Activated CD4-positive, alpha-beta T cell treated with anti-CD3 and anti-CD28 coated beads for 36 hours (primary cell): ENCODE measurements at regions not wholly inside any gene's neighbourhood (a gene's known extent, or its start where the extent isn't known, plus 50 kb on each side); places are given as distances from the start of the nearest gene placed in this dataset.

Experiments
- ATAC-seq: fragments of 200-7000 bp; cut with Tn5 transposase; one replicate; pipeline ENCODE4 v1.10.0; 2021; ENCODE audit warnings: mild to moderate bottlenecking, moderate library complexity
- CTCF ChIA-PET: fragments of 350-600 bp; sonication (Branson Sonifier 250); formaldehyde crosslinking; loops from one replicate; lab custom pipeline; 2021; ENCODE audit warnings: antibody characterized with exemption; lab: Charles Lee
- POLR2A ChIA-PET: fragments of 350-600 bp; sonication (Branson Sonifier 250); formaldehyde crosslinking; loops from one replicate; lab custom pipeline; 2021; ENCODE audit warnings: antibody characterized with exemption, inconsistent platforms; lab: Charles Lee
- DNase-seq: peaks from one replicate; pipeline ENCODE4 v3.0.0-alpha.2; 2020
- H3K27ac Mint-ChIP-seq: one replicate; pipeline ENCODE4 v1.8.0; 2021; ENCODE audit warnings: mixed read lengths
- H3K27me3 Mint-ChIP-seq: one replicate; pipeline ENCODE4 v1.8.0; 2021; ENCODE audit warnings: mixed read lengths
- H3K36me3 Mint-ChIP-seq: one replicate; pipeline ENCODE4 v1.8.0; 2021; ENCODE audit warnings: low read depth, mixed read lengths
- H3K4me1 Mint-ChIP-seq: one replicate; pipeline ENCODE4 v1.8.0; 2021; ENCODE audit warnings: mixed read lengths
- H3K4me3 Mint-ChIP-seq: one replicate; pipeline ENCODE4 v1.8.0; 2021; ENCODE audit warnings: mild to moderate bottlenecking, moderate library complexity, mixed read lengths
- H3K9me3 Mint-ChIP-seq: one replicate; pipeline ENCODE4 v1.8.0; 2021; ENCODE audit warnings: low read depth, mixed read lengths
- intact Hi-C, 2 experiments: fragments of 100-400 bp; cut with DNase I in 1 of 2; cut with micrococcal nuclease in 1 of 2; formaldehyde crosslinking; loops; one replicate each; pipeline versions ENCODE4 v1.14.2 to v1.15.1; 2022 to 2024; cut with DNase I, micrococcal nuclease

- Mint-ChIP-seq H3K9me3 (no peaks in the 10 kb centered on the region), H3K27me3 (peaks cover 8% of the 10 kb centered on the region), H3K27ac (no peak overlapping the region), H3K4me1 (no peaks in the 10 kb centered on the region), H3K36me3 (no peaks in the 10 kb centered on the region), H3K4me3 (no peak overlapping the region)
- ATAC-seq: no peak
- CTCF ChIA-PET: interaction anchor here (0.6 kb wide), 1 partner anchor 295 kb away, joined by 3 read pairs; no protein-coding TSS in a partner anchor
- intact Hi-C loops: no loop called here
- no peak for DNase-seq
- POLR2A ChIA-PET: no interaction called here
Observed at GRCh38 chr13:36493046-36493445, 60.8 kb downstream of the CCNA1 start.

GRCh38 chr13:36495431-36495830, 63.1 kb downstream of the CCNA1 start:
- Mint-ChIP-seq H3K4me3 (no peak overlapping the region), H3K9me3 (no peaks in the 10 kb centered on the region), H3K36me3 (no peaks in the 10 kb centered on the region), H3K27me3 (peaks cover 12% of the 10 kb centered on the region), H3K27ac (no peak overlapping the region), H3K4me1 (no peaks in the 10 kb centered on the region)
- POLR2A ChIA-PET: no interaction called here
- CTCF ChIA-PET: no interaction called here
- intact Hi-C loops: no loop called here
- DNase-seq (no peak), ATAC-seq (no peak)

GRCh38 chr13:36509369-36509768, 77.1 kb downstream of the CCNA1 start:
- H3K27me3 Mint-ChIP-seq: peaks cover 5% of the 10 kb centered on the region
- ChIA-PET POLR2A (no interaction called here), CTCF (no interaction called here)
- no peak overlapping the region for H3K27ac Mint-ChIP-seq
- DNase-seq: no peak
- no peaks in the 10 kb centered on the region for H3K9me3 Mint-ChIP-seq
- no peak for ATAC-seq
- no peak overlapping the region for H3K4me3 Mint-ChIP-seq
- intact Hi-C loops: no loop called here
- H3K4me1 Mint-ChIP-seq: no peaks in the 10 kb centered on the region
- no peaks in the 10 kb centered on the region for H3K36me3 Mint-ChIP-seq

- ChIA-PET POLR2A (no interaction called here), CTCF (no interaction called here)
- Mint-ChIP-seq H3K27ac (no peak overlapping the region), H3K9me3 (no peaks in the 10 kb centered on the region), H3K4me1 (no peaks in the 10 kb centered on the region), H3K4me3 (no peak overlapping the region), H3K36me3 (no peaks in the 10 kb centered on the region), H3K27me3 (peaks cover 5% of the 10 kb centered on the region)
- no peak for ATAC-seq
- intact Hi-C loops: no loop called here
- no peak for DNase-seq
Observed at GRCh38 chr13:36512771-36513170, 80.5 kb downstream of the CCNA1 start.

- no peak overlapping the region for H3K27ac Mint-ChIP-seq
- DNase-seq (no peak), ATAC-seq (no peak)
- POLR2A ChIA-PET: no interaction called here
- H3K9me3 Mint-ChIP-seq: no peaks in the 10 kb centered on the region
- intact Hi-C loops: no loop called here
- CTCF ChIA-PET: no interaction called here
- H3K4me3 Mint-ChIP-seq: no peak overlapping the region
- H3K36me3 Mint-ChIP-seq: no peaks in the 10 kb centered on the region
- H3K27me3 Mint-ChIP-seq: peaks cover 5% of the 10 kb centered on the region
- no peaks in the 10 kb centered on the region for H3K4me1 Mint-ChIP-seq
Observed at GRCh38 chr13:36513266-36513665, 81.0 kb downstream of the CCNA1 start.

GRCh38 chr13:36515466-36515865, 83.2 kb downstream of the CCNA1 start:
- Mint-ChIP-seq H3K4me3 (no peak overlapping the region), H3K27ac (no peak overlapping the region), H3K4me1 (no peaks in the 10 kb centered on the region), H3K36me3 (no peaks in the 10 kb centered on the region), H3K9me3 (no peaks in the 10 kb centered on the region), H3K27me3 (peaks cover 5% of the 10 kb centered on the region)
- no peak for DNase-seq
- intact Hi-C loops: no loop called here
- ATAC-seq: no peak
- ChIA-PET CTCF (interaction anchor here (0.8 kb wide), 1 partner anchor 10 kb away, joined by 3 read pairs; no protein-coding TSS in a partner anchor), POLR2A (no interaction called here)

- Mint-ChIP-seq H3K9me3 (no peaks in the 10 kb centered on the region), H3K4me1 (no peaks in the 10 kb centered on the region), H3K4me3 (no peak overlapping the region), H3K36me3 (no peaks in the 10 kb centered on the region), H3K27me3 (peaks cover 2% of the 10 kb centered on the region), H3K27ac (no peak overlapping the region)
- CTCF ChIA-PET: interaction anchor here (0.8 kb wide), 1 partner anchor 9 kb away, joined by 3 read pairs; no protein-coding TSS in a partner anchor
- ATAC-seq (no peak), DNase-seq (no peak)
- POLR2A ChIA-PET: no interaction called here
- intact Hi-C loops: no loop called here
Observed at GRCh38 chr13:36516225-36516624, 83.9 kb downstream of the CCNA1 start.

- CTCF ChIA-PET: no interaction called here
- Mint-ChIP-seq H3K36me3 (no peaks in the 10 kb centered on the region), H3K4me1 (no peaks in the 10 kb centered on the region), H3K27me3 (no peaks in the 10 kb centered on the region), H3K9me3 (no peaks in the 10 kb centered on the region), H3K4me3 (no peak overlapping the region), H3K27ac (no peak overlapping the region)
- no peak for ATAC-seq
- DNase-seq: no peak
- POLR2A ChIA-PET: no interaction called here
- intact Hi-C loops: no loop called here
Observed at GRCh38 chr13:36518707-36519106, 86.4 kb downstream of the CCNA1 start.

- POLR2A ChIA-PET: no interaction called here
- Mint-ChIP-seq H3K36me3 (no peaks in the 10 kb centered on the region), H3K4me3 (no peak overlapping the region), H3K9me3 (no peaks in the 10 kb centered on the region), H3K27ac (no peak overlapping the region), H3K4me1 (no peaks in the 10 kb centered on the region), H3K27me3 (no peaks in the 10 kb centered on the region)
- no peak for ATAC-seq
- intact Hi-C loops: no loop called here
- no peak for DNase-seq
- CTCF ChIA-PET: no interaction called here
Observed at GRCh38 chr13:36519432-36519831, 87.1 kb downstream of the CCNA1 start.

- Mint-ChIP-seq H3K36me3 (no peaks in the 10 kb centered on the region), H3K27me3 (peaks cover 3% of the 10 kb centered on the region), H3K9me3 (no peaks in the 10 kb centered on the region), H3K4me3 (no peak overlapping the region), H3K27ac (no peak overlapping the region), H3K4me1 (no peaks in the 10 kb centered on the region)
- POLR2A ChIA-PET: no interaction called here
- no peak for DNase-seq
- ATAC-seq: no peak
- intact Hi-C loops: no loop called here
- CTCF ChIA-PET: no interaction called here
Observed at GRCh38 chr13:36520111-36520510, 87.8 kb downstream of the CCNA1 start.

GRCh38 chr13:36526897-36527296, 94.6 kb downstream of the CCNA1 start:
- DNase-seq (no peak), ATAC-seq (no peak)
- POLR2A ChIA-PET: no interaction called here
- no peak overlapping the region for H3K4me3 Mint-ChIP-seq
- CTCF ChIA-PET: no interaction called here
- H3K9me3 Mint-ChIP-seq: no peaks in the 10 kb centered on the region
- no peaks in the 10 kb centered on the region for H3K36me3 Mint-ChIP-seq
- peaks cover 3% of the 10 kb centered on the region for H3K27me3 Mint-ChIP-seq
- H3K27ac Mint-ChIP-seq: no peak overlapping the region
- H3K4me1 Mint-ChIP-seq: no peaks in the 10 kb centered on the region
- intact Hi-C loops: no loop called here

- H3K36me3 Mint-ChIP-seq: no peaks in the 10 kb centered on the region
- intact Hi-C loops: no loop called here
- ChIA-PET POLR2A (no interaction called here), CTCF (no interaction called here)
- H3K4me3 Mint-ChIP-seq: no peak overlapping the region
- H3K27me3 Mint-ChIP-seq: peaks cover 3% of the 10 kb centered on the region
- ATAC-seq: no peak
- DNase-seq: no peak
- no peak overlapping the region for H3K27ac Mint-ChIP-seq
- no peaks in the 10 kb centered on the region for H3K4me1 Mint-ChIP-seq
- H3K9me3 Mint-ChIP-seq: no peaks in the 10 kb centered on the region
Observed at GRCh38 chr13:36528105-36528504, 95.8 kb downstream of the CCNA1 start.
